DND-41 (cell line): ENCODE measurements at regions not wholly inside any gene's neighbourhood (a gene's known extent, or its start where the extent isn't known, plus 50 kb on each side); places are given as distances from the start of the nearest gene placed in this dataset.

ENCODE experiments used
- ATAC-seq: fragments of 200-7000 bp; cut with Tn5 transposase; 3 replicates; pipeline ENCODE4 v1.9.1; 2021; ENCODE audit warnings: low read depth; ENCODE audit not compliant: insufficient read depth
- DNase-seq: peaks from one replicate; pipeline ENCODE4 v3.0.0-alpha.2; 2020
- H2AFZ ChIP-seq: 2 replicates; pipeline ENCODE4 v1.6.0; 2012; ENCODE audit warnings: low read depth, low read length
- H3K27ac ChIP-seq: 2 replicates; pipeline ENCODE4 v1.5.1; 2012; ENCODE audit warnings: low read length, inconsistent platforms
- H3K27me3 ChIP-seq: fragments of 200-600 bp; sonication (generic); 2 replicates; pipeline ENCODE4 v1.6.0; 2012; ENCODE audit warnings: low read length, mild to moderate bottlenecking, inconsistent platforms; ENCODE audit not compliant: insufficient read depth, poor library complexity
- H3K36me3 ChIP-seq: 2 replicates; pipeline ENCODE4 v1.5.1; 2012; ENCODE audit warnings: low read length, inconsistent platforms; ENCODE audit not compliant: insufficient read depth
- H3K4me1 ChIP-seq: 2 replicates; pipeline ENCODE4 v1.5.1; 2012; ENCODE audit warnings: mild to moderate bottlenecking, low read length; ENCODE audit not compliant: insufficient read depth
- H3K4me2 ChIP-seq: 2 replicates; pipeline ENCODE4 v1.6.0; 2012; ENCODE audit warnings: mild to moderate bottlenecking, moderate library complexity, low read length, inconsistent platforms; ENCODE audit not compliant: insufficient read depth
- H3K4me3 ChIP-seq, 2 experiments: fragments of 200-600 bp in 1 of 2; shearing (Covaris generic) in 1 of 2; 2 replicates each; pipeline ENCODE4 v1.5.1; 2012 to 2016; ENCODE audit warnings: inconsistent platforms in 2 of 2, low read length in 2 of 2, mild to moderate bottlenecking in 2 of 2, low read depth in 1 of 2, moderate library complexity in 1 of 2
- H3K79me2 ChIP-seq: 2 replicates; pipeline ENCODE4 v1.6.0; 2012; ENCODE audit warnings: low read length, inconsistent platforms; ENCODE audit not compliant: insufficient read depth
- H3K9ac ChIP-seq: 2 replicates; pipeline ENCODE4 v1.6.0; 2012; ENCODE audit warnings: low read depth, mild to moderate bottlenecking, inconsistent platforms, low read length, moderate library complexity
- H3K9me3 ChIP-seq: 2 replicates; pipeline ENCODE4 v1.5.1; 2012; ENCODE audit warnings: low read length, moderate library complexity, mild to moderate bottlenecking, inconsistent platforms; ENCODE audit not compliant: insufficient read depth, severe bottlenecking
- H4K20me1 ChIP-seq: 2 replicates; pipeline ENCODE4 v1.6.0; 2012; ENCODE audit warnings: low read length; ENCODE audit not compliant: insufficient read depth
- EZH2 ChIP-seq: IDR thresholded peaks from 3 replicates; pipeline ENCODE4 v1.6.1; 2012; ENCODE audit warnings: borderline replicate concordance, low read depth, mild to moderate bottlenecking, moderate library complexity, low read length, inconsistent platforms; ENCODE audit not compliant: severe bottlenecking
- TF ChIP-seq, protein P1 (sequence below): IDR thresholded peaks from 2 replicates; pipeline ENCODE4 v1.5.1; 2012; ENCODE audit warnings: borderline replicate concordance, low read length, moderate library complexity, mild to moderate bottlenecking; ENCODE audit not compliant: poor library complexity, severe bottlenecking; ENCODE audit errors: extremely low read depth

DNA sequence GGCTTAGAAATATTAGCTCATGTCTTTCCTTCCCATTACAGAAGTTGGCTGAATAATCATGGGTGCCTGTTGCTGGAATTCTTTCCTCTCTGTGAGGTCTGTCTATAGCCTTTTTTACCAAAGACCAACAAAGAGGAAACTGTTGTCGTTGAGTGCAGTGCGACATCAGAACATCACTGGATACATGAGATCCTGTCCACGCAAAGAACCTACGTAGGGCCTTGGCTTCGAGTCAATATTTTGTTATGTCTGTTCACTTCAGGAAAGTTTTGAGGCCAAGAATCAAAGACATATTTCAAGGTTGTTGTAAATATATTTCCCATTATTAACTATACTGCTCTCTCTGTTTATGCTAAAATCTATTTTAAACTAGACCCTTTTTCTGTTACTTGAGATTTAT is 101.5 kb upstream of the IL12A start:
- Histone ChIP-seq H4K20me1 (no peaks in the 10 kb centered on the region), H3K4me2 (no peak overlapping the region), H3K4me1 (no peaks in the 10 kb centered on the region), H3K9ac (no peak overlapping the region), H3K36me3 (no peaks in the 10 kb centered on the region), H3K27me3 (peaks cover 7% of the 10 kb centered on the region), H3K9me3 (no peaks in the 10 kb centered on the region), H3K79me2 (no peaks in the 10 kb centered on the region), H3K27ac (no peak overlapping the region), H3K4me3 (no peak overlapping the region), H2AFZ (no peak overlapping the region)
- TF ChIP-seq EZH2 = no peak
- TF ChIP-seq, protein P1, sequence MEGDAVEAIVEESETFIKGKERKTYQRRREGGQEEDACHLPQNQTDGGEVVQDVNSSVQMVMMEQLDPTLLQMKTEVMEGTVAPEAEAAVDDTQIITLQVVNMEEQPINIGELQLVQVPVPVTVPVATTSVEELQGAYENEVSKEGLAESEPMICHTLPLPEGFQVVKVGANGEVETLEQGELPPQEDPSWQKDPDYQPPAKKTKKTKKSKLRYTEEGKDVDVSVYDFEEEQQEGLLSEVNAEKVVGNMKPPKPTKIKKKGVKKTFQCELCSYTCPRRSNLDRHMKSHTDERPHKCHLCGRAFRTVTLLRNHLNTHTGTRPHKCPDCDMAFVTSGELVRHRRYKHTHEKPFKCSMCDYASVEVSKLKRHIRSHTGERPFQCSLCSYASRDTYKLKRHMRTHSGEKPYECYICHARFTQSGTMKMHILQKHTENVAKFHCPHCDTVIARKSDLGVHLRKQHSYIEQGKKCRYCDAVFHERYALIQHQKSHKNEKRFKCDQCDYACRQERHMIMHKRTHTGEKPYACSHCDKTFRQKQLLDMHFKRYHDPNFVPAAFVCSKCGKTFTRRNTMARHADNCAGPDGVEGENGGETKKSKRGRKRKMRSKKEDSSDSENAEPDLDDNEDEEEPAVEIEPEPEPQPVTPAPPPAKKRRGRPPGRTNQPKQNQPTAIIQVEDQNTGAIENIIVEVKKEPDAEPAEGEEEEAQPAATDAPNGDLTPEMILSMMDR = no peak
- DNase-seq (no peak), ATAC-seq (no peak)

DNA sequence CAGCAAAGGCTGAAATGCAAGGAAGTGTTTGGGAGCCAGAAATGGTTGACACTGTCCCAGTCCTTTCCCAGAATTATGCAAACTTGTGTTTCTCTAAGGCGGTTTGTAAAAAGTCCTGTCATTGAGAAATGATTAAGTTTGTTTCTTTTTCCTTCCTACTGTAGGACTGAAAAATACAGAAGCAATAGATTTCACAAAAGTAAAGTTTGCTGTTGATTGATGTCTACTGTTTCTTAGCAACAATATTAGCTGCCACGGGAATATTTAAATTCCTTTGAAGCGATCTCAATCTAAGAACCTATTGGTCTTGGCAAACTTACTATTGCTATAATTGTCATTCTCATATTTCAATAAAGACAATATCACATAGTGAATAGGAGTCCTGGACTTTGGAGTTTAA is 100.7 kb upstream of the IL12A start:
- H3K27ac ChIP-seq = no peak overlapping the region
- peaks cover 11% of the 10 kb centered on the region for H3K27me3 ChIP-seq
- TF ChIP-seq, protein P1 = no peak
- no peak for TF ChIP-seq EZH2
- DNase-seq (no peak), ATAC-seq (no peak)
- no peaks in the 10 kb centered on the region for H4K20me1 ChIP-seq
- no peaks in the 10 kb centered on the region for H3K79me2 ChIP-seq
- H3K9me3 ChIP-seq = no peaks in the 10 kb centered on the region
- H2AFZ ChIP-seq = no peak overlapping the region
- no peak overlapping the region for H3K9ac ChIP-seq
- H3K4me1 ChIP-seq = no peaks in the 10 kb centered on the region
- no peaks in the 10 kb centered on the region for H3K36me3 ChIP-seq
- H3K4me3 ChIP-seq = no peak overlapping the region
- no peak overlapping the region for H3K4me2 ChIP-seq

DNA sequence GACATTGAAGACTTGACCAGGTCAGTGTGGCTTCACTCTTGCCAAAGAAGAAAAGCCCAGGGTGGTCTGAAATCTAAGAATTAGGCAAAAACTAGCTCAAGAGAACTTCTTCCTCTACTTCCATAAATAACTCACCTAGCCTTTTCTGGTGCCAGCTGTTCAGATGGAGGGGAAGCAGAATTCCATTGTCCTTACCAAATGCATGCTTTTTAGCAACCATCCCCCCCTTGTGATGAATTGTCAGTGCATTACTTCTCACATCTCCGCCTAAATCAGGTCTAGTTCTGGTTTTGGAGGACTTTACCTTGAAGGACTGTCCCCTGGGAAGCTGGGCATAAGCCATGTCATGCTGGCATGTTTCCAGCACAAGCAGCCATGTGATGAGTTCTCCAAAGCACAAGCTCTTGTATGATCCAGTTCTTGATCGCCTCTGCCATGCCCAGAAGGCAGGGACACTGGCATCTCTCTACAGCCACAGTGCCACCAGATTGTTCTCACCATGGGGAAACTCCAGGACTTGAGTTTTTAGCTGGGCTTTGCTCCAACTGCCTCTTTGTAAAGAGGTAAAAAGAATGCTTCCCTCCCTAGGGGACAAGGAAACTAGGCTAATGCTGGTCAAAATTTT is 96.4 kb upstream of the IL12A start:
- Histone ChIP-seq H3K36me3 (no peaks in the 10 kb centered on the region), H3K4me1 (no peaks in the 10 kb centered on the region), H3K9ac (no peak overlapping the region), H3K27ac (no peak overlapping the region), H4K20me1 (no peaks in the 10 kb centered on the region), H3K79me2 (no peaks in the 10 kb centered on the region), H3K27me3 (peaks cover 6% of the 10 kb centered on the region), H3K4me2 (no peak overlapping the region), H3K9me3 (no peaks in the 10 kb centered on the region), H3K4me3 (no peak overlapping the region), H2AFZ (no peak overlapping the region)
- ATAC-seq = no peak
- DNase-seq = no peak
- TF ChIP-seq EZH2 = no peak
- TF ChIP-seq, protein P1 = no peak
